HG03378 (cell line): ENCODE measurements at regions not wholly inside any gene's neighbourhood (a gene's known extent, or its start where the extent isn't known, plus 50 kb on each side); places are given as distances from the start of the nearest gene placed in this dataset.

Source experiments
- ATAC-seq: cut with Tn5 transposase; IDR thresholded peaks from one replicate; pipeline ENCODE4 v1.9.1; 2021; ENCODE audit warnings: mild to moderate bottlenecking, moderate library complexity; ENCODE audit not compliant: unreplicated experiment

DNA sequence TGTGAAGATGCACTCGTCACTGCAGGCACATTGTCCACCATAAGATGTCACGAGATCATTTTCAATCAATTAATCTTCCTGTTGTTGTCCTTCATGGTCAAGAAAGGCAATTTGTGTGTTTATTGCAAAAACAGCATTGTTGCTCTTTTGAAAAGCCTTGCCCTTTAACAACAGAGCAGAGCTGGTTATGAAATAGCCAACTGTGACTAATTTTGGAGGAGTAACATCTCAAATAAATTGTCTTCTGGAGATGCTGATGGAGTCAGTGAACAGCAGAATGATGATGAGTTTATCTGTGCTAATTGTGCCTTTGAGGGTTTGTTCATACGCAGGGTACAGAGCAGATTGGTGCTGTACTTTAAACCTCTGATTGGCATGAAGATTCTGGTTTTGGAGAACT, 88.3 kb upstream of the E2F7 start:
- ATAC-seq: no peak

DNA sequence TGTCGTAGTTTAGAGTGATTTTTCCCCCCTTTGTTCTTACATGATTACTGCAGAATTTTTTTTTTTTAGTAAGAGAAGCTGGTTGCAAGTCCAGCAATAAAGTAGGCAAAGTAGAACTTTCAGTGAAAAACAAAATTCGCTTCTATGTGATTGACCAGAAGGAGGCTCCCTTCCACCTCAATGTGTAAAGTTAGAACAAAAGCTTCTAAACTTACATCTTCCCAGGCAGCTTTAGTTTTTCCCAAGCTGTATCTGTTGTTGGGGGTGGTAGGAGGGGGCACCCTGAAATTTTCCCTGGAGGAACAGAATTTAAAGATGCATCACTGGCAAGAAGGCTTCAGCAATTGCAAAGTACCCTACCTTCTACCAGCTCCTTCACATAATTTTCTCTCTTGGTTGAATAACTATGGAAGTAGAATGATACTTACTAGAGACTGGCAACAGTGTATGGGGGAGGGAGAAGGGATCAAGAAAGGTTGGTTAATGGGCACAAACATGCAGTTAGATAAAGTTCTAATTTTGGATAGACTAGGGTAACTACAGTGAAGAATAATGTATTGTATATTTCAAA, 87.3 kb upstream of the E2F7 start:
- ATAC-seq: no peak

DNA sequence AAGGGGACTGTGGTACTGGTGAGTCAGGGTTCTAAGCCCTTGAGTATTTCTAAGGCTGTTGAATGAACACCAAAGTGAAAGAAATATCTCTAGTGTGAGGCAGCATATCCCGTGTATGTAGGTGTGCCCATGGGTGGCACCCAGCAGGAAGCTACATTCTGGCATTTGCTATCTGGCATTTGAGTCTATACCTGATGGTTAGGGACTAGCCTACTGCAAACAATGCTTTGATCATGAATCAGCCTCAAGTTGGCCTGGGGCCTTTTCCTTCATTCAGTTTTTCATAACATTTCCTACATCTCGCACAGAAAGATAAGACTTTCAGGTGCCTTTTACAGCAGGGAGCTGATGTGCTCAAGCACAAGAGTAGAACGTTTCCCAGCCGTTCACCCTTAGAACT, 85.7 kb upstream of the E2F7 start:
- ATAC-seq: no peak

DNA sequence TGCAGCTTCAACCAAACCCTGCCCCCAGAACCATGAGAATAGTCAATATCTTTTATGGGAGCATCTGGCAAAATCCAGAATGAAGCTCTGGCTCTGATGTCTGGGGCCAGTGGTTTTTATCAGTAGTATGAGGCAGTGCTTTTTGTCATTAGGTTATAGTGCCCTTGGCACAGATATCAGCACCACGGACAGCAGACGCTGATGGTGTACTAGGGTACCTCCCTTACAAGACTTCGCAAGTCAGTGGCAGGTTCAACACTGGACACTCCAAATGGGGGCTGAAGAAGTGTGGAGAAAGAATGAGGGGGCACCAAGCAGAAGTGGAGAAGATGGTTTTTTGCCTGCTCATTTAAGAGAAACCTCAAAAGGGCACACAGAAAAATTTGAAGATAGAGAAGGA, 68.2 kb upstream of the E2F7 start:
- ATAC-seq: no peak

DNA sequence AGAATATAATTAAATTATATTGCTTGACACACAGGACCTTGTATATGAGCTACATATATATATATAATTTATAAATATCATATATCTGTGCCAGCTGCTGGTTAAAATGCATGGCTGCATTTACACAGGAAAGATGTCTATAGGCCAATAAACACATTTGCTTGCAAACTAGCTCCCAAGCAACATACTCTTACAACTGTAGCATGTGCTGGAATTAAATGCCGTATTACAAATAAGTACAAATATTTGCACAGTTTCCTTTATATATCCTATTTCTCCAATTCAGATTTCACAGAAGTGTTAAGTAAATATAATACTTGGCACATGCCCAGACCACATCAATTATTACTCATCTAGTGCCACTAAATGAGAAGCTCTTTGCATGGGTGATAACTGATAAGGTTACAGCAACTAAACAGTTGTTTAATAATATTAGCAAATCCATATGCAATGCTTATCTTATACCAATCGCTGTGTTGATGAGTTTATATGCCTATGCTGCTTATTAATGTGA, 66.7 kb upstream of the E2F7 start:
- ATAC-seq: no peak

DNA sequence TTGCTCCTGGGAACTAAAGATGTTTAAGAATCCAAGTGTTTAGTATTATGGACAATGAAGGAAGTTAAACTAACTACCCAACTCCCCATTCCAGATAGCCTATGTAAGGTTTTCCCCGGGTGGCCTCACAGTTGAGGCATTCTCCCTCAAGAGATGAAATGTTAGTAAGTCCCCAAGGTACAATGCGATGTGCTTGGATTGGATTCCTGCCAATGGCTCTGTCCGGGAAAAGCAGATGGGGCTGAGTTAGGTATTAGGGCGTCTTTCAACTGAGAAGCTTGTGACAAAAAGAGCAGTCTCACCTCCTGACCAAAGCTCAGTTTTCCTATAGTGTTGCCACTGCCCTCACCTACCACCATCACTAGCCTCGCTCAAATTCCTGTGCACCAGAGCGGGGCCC, 64.8 kb upstream of the E2F7 start:
- ATAC-seq: no peak

DNA sequence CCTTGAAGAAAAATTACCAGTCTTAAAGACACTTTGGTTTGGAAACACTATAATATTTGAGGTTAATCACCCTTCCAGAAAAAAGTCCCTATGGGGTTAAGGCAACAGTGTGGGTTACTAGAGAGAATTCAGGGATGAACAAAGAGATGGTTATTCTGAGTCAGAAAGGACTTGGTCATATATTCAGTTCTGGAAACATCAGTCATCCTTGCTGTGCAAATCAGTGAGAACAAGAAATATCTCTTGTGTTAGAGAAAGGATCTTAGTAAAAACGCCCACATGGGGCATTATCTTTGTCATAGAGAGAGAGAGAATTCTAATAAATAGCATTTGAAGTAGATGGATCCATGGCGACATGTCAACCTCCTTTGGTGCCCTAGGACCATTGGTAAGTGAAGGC, 59.4 kb upstream of the E2F7 start:
- peak; percentile 97 for ATAC-seq

DNA sequence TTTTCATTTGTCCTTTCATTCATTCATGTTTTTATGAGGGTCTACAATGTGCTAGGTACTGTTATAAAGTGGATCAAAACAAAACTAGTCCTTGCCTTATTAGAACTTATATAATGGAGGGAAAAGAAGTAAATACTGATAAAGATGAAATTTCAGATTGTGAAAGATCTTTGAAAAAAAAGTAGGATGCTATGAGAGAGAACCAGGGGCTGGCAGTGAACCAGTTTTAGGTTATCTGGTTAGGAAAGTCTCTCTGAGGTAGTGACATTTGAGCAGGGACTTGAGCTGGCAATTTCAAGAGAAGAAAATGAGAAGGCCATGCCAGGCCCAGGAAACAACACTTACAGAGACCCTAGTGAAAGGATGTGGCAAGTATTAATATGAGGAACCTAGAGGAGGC, 57.3 kb upstream of the E2F7 start:
- ATAC-seq: no peak

DNA sequence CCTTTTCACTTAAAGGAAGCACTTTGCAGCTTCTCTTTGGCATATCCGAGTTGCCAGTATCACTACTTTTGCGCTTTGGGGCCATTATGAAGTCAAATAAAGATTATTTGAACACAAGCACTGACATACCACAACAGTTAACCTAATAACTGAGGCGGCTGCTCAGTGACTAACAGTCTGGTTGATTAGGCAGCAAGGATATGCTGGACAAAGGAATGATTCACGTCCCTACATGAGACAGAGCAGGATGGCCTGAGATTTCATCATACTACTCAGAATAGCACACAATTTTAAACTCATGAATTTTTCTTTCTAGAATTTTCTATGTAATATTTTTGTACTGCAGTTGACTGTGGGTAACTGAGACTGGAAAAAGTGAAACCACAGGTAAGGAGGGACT, 56.9 kb upstream of the E2F7 start:
- no peak for ATAC-seq

DNA sequence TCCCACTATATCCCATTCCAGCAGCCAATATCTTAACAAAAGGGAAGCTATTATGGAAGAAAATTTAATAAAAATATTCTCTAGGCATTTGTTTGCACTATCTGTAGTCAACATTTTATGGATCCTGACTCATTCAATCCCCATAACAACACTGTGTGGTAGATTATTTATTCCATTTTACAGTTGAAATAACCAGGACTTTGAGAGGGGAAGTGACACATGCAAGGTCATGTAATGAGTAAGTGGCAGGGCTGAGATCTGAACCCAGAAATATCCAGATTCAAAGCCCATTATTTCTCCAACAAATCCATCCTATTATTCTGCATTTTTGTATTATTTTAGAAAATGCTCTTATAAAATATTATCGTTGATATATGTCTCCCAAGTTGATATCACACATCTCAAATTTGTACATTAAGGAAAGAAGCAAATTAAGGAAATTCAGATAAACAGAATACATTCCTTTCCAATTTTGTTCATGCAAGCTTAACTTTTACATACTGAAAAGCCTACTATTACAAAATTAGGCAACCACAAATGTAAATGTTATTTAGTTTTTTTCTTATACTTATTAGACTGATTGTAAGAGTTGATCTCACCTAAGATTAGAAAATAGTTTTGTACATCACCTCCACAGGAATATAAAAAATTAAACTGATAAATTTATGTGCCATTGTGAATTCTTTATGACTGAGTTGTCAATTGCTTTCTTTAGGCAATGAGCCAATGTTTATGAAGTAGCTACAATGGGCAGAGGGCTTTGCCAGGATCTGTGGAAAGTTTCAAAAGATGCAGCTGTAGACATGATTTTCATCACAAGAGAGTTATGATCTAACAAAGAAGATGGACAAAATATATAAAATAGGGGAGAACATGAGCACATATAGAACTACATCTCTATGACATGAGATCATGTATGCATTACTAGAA, 55.1 kb upstream of the E2F7 start:
- no peak for ATAC-seq

DNA sequence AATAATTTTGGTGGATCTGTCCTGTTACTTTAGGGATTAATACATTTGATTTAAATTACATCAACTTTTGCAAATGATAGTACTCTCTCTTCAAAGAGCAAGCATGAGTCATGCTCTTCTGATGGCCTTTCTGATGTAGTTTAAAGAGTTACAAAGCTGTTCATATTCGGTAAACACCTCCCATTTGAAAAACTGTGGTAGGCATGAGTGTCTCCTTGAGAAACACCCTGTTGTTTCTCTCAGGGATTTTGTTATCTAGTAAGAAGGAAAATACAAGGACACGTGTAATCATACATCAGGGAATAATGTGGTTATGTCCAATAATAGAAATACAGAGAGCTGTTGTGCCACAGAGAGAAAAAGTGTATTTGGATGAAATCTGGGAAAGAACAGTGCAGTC, 53.3 kb upstream of the E2F7 start:
- ATAC-seq: no peak

DNA sequence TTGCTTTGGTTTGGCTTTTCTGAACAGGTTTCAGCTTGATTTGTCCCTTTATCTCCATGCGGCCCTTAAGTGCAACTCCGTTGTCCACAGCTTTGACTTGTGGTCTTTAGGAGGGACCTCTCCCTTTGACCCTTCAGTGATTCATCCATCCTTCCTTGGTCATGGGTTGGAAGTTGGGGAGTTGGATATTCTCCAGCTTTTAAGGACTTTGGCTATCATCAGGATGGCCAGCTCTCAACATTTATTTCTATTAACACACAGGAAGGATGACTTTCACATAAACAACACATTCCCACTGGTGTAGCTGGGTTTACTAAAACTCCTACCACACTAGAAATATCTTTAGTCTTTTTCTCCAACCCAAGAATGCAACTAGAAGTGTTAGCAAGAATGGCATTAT, 50.9 kb upstream of the E2F7 start:
- ATAC-seq: no peak

DNA sequence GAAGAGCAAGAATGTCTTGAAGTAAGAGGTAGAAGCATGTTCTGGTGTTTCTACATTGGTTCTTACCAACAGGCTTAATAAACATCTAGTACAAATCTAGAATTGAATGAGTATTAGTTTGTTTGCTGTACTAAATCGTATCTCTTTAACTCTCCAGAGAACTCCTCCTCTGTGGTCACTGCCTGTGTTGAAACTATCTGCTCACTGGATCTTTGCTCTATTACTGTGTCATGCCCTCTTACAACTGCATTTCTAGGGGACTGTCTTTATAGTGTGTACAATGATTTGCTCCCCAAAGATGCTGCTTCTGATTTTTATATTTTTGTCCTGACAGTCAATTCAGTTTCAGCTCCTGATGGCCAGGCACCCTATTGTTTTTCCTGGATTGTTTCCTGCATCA, 50.1 kb upstream of the E2F7 start:
- no peak for ATAC-seq
